Sigmoid colon (tissue), 4 donors: ENCODE measurements at regions not wholly inside any gene's neighbourhood (a gene's known extent, or its start where the extent isn't known, plus 50 kb on each side); places are given as distances from the start of the nearest gene placed in this dataset.

Source experiments
- CTCF ChIP-seq, 4 experiments: fragments of 450-650 bp in 3 of 4; fragments of 200-600 bp in 1 of 4; IDR thresholded peaks; one replicate each; pipeline ENCODE4 v1.5.1; 2016 to 2019; ENCODE audit warnings: antibody characterized with exemption in 4 of 4, mild to moderate bottlenecking in 3 of 4, moderate library complexity in 2 of 4
- POLR2AphosphoS5 ChIP-seq, 4 donors: sonication (generic); formaldehyde crosslinking; IDR thresholded peaks; one replicate each; pipeline ENCODE4 v1.6.1; 2017; ENCODE audit warnings: antibody characterized with exemption in 4 of 4

- no peak for TF ChIP-seq CTCF (IDR thresholded peaks at IDR 0.05)
- no peak for TF ChIP-seq POLR2AphosphoS5 (IDR thresholded peaks at IDR 0.05)
These were observed 126.2 kb downstream of the ZIC5 start for GRCh38 chr13:99845161-99845874.
